DMS 273 (cell line): ENCODE measurements at regions not wholly inside any gene's neighbourhood (a gene's known extent, or its start where the extent isn't known, plus 50 kb on each side); places are given as distances from the start of the nearest gene placed in this dataset.
A peak's percentile ranks its signal among the peaks of the same experiment; 100 is the strongest.

Source experiments
- DNase-seq: peaks from one replicate; lab custom pipeline; 2025; ENCODE audit not compliant: unreplicated experiment; lab: John Stamatoyannopoulos, UW

GRCh38 chr7:84506151-84506550 lies 311.6 kb upstream of the SEMA3A start:
- DNase-seq = peak; percentile 21

GRCh38 chr7:84502239-84502638 lies 307.6 kb upstream of the SEMA3A start:
- peak; percentile 30 for DNase-seq

GRCh38 chr7:84497873-84498272 lies 303.3 kb upstream of the SEMA3A start:
- DNase-seq = no peak

- DNase-seq = no peak
Measured at GRCh38 chr7:84495128-84495527, 300.5 kb upstream of the SEMA3A start.

- DNase-seq = peak; percentile 95
Measured at GRCh38 chr7:84492098-84493034, 297.8 kb upstream of the SEMA3A start.

- peak; percentile 80 for DNase-seq
Measured at GRCh38 chr7:84490661-84491060, 296.1 kb upstream of the SEMA3A start.

- no peak for DNase-seq
Measured at GRCh38 chr7:84484502-84485079, 290.0 kb upstream of the SEMA3A start.

- no peak for DNase-seq
Measured at GRCh38 chr7:84482476-84482875, 287.9 kb upstream of the SEMA3A start.

- no peak for DNase-seq
Measured at GRCh38 chr7:84479059-84479458, 284.5 kb upstream of the SEMA3A start.

GRCh38 chr7:84477786-84478478 lies 283.3 kb upstream of the SEMA3A start:
- DNase-seq = no peak

- DNase-seq = no peak
Measured at GRCh38 chr7:84474436-84474835, 279.8 kb upstream of the SEMA3A start.

- no peak for DNase-seq
Measured at GRCh38 chr7:84471576-84471975, 277.0 kb upstream of the SEMA3A start.

- DNase-seq = no peak
Measured at GRCh38 chr7:84469034-84469433, 274.4 kb upstream of the SEMA3A start.

GRCh38 chr7:84462259-84462658 lies 267.7 kb upstream of the SEMA3A start:
- no peak for DNase-seq

- peak; percentile 27 for DNase-seq
Measured at GRCh38 chr7:84461093-84461492, 266.5 kb upstream of the SEMA3A start.

GRCh38 chr7:84455788-84456187 lies 261.2 kb upstream of the SEMA3A start:
- peak; percentile 45 for DNase-seq

- DNase-seq = no peak
Measured at GRCh38 chr7:84454174-84454959, 259.8 kb upstream of the SEMA3A start.

GRCh38 chr7:84452618-84453017 lies 258.0 kb upstream of the SEMA3A start:
- DNase-seq = no peak

- DNase-seq = no peak
Measured at GRCh38 chr7:84450772-84451171, 256.2 kb upstream of the SEMA3A start.

- no peak for DNase-seq
Measured at GRCh38 chr7:84447636-84448293, 253.2 kb upstream of the SEMA3A start.
